ENCODE measurements at regions not wholly inside any gene's neighbourhood (a gene's known extent, or its start where the extent isn't known, plus 50 kb on each side); places are given as distances from the start of the nearest gene placed in this dataset.

- Histone ChIP-seq H3K27ac (no peak overlapping the region), H3K4me1 (no peaks in the 10 kb centered on the region), H3K36me3 (no peaks in the 10 kb centered on the region), H3K4me3 (no peak overlapping the region), H3K9me3 (no peaks in the 10 kb centered on the region), H3K27me3 (no peaks in the 10 kb centered on the region)
- TF ChIP-seq CTCF (IDR thresholded peaks at IDR 0.05) (no peak), POLR2A (IDR thresholded peaks at IDR 0.05) (no peak)
- no peak for DNase-seq
- intact Hi-C loops (cut with DNase I; ENCODE audit: low total_unique reads) = no loop called here
Measured at GRCh38 chr14:37698840-37699777, 103.7 kb downstream of the TTC6 start.

GRCh38 chr14:37707716-37708115 lies 112.3 kb downstream of the TTC6 start:
- Histone ChIP-seq H3K4me1 (no peaks in the 10 kb centered on the region), H3K9me3 (no peaks in the 10 kb centered on the region), H3K27ac (no peak overlapping the region), H3K27me3 (no peaks in the 10 kb centered on the region), H3K36me3 (no peaks in the 10 kb centered on the region), H3K4me3 (no peak overlapping the region)
- intact Hi-C loops (cut with DNase I; ENCODE audit: low total_unique reads) = no loop called here
- DNase-seq = no peak
- TF ChIP-seq POLR2A (IDR thresholded peaks at IDR 0.05) (no peak), CTCF (IDR thresholded peaks at IDR 0.05) (no peak)

GRCh38 chr14:37708481-37708880 lies 113.1 kb downstream of the TTC6 start:
- Histone ChIP-seq H3K9me3 (no peaks in the 10 kb centered on the region), H3K36me3 (no peaks in the 10 kb centered on the region), H3K27me3 (no peaks in the 10 kb centered on the region), H3K27ac (no peak overlapping the region), H3K4me1 (no peaks in the 10 kb centered on the region), H3K4me3 (no peak overlapping the region)
- no peak for DNase-seq
- intact Hi-C loops (cut with DNase I; ENCODE audit: low total_unique reads) = no loop called here
- TF ChIP-seq CTCF (IDR thresholded peaks at IDR 0.05) (no peak), POLR2A (IDR thresholded peaks at IDR 0.05) (no peak)

- Histone ChIP-seq H3K27ac (no peak overlapping the region), H3K9me3 (no peaks in the 10 kb centered on the region), H3K4me1 (no peaks in the 10 kb centered on the region), H3K27me3 (no peaks in the 10 kb centered on the region), H3K4me3 (no peak overlapping the region), H3K36me3 (no peaks in the 10 kb centered on the region)
- DNase-seq = no peak
- intact Hi-C loops (cut with DNase I; ENCODE audit: low total_unique reads) = no loop called here
- TF ChIP-seq CTCF (IDR thresholded peaks at IDR 0.05) (no peak), POLR2A (IDR thresholded peaks at IDR 0.05) (no peak)
Measured at GRCh38 chr14:37709419-37710195, 114.2 kb downstream of the TTC6 start.

GRCh38 chr14:37711356-37711830 lies 116.0 kb downstream of the TTC6 start:
- Histone ChIP-seq H3K4me1 (no peaks in the 10 kb centered on the region), H3K27ac (no peak overlapping the region)
- intact Hi-C loops (cut with DNase I; ENCODE audit: low total_unique reads) = no loop called here

More at GRCh38 chr14:37711356-37711830, 116.0 kb downstream of the TTC6 start:
- Histone ChIP-seq H3K27me3 (no peaks in the 10 kb centered on the region), H3K4me3 (no peak overlapping the region), H3K9me3 (no peaks in the 10 kb centered on the region), H3K36me3 (no peaks in the 10 kb centered on the region)
- TF ChIP-seq CTCF (IDR thresholded peaks at IDR 0.05) = no peak
- no peak for TF ChIP-seq POLR2A (IDR thresholded peaks at IDR 0.05)
- no peak for DNase-seq

Data from uterus (tissue), 3 donors.